HG02571 (cell line): ENCODE measurements at regions not wholly inside any gene's neighbourhood (a gene's known extent, or its start where the extent isn't known, plus 50 kb on each side); places are given as distances from the start of the nearest gene placed in this dataset.

ENCODE experiments used
- ATAC-seq: cut with Tn5 transposase; IDR thresholded peaks from one replicate; pipeline ENCODE4 v1.9.1; 2021; ENCODE audit warnings: mild to moderate bottlenecking, moderate library complexity; ENCODE audit not compliant: unreplicated experiment

DNA sequence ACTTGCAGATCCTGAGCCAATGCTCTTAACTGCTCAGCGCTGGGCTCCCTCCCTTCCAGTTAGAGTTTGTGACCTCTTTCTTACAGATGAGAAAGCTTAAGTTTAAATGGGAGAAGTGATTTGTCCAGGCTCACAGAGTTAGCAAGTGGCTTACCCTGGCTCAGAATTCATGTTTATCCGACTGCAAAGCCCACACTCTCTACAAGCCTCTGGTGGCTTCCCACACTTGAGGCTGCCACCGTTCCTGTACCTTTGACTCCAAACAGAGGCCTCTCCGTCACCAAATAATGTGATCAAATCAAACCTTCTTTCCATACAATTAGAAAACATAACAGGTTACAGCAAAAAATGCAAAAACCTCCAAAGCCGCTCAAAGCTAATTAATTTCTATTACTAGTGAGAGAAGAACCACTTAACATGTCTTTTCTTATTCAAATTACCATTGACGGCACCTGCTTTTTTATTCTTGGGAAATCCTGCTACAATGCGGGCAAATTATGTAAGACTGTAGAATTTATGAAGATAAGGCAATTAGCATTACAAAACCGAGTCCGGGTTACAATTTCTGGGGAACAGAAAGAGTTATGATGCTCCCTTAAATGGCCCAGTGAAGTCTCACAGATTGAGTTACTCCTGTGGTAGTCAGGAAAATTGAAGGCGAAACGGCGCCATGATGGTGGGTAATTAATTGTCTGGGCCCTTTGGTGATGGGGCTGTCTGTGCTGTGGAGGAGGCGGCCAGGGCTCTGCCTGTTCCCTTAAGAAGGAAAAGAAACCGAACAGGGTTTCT, 324.3 kb upstream of the POU3F1 start:
- no peak for ATAC-seq

DNA sequence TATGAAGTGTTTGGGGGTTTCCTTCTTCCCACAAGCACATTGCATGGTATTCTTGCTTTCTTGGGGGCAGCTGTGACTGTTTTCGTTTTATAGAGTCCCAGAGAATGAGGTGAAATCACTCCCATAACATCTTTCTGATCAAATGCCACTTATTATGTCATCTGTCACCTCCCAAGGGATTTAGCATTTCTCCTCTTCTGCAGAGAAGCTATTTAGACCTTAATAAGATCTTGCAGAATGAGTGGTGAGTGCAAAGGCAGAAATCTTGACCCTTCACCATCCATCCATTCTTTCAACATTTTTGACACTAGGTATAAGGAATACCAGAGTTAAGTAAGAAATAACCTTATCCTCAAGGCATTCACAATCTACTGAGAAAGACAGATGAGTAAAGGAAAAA, 318.6 kb upstream of the POU3F1 start:
- ATAC-seq = no peak

DNA sequence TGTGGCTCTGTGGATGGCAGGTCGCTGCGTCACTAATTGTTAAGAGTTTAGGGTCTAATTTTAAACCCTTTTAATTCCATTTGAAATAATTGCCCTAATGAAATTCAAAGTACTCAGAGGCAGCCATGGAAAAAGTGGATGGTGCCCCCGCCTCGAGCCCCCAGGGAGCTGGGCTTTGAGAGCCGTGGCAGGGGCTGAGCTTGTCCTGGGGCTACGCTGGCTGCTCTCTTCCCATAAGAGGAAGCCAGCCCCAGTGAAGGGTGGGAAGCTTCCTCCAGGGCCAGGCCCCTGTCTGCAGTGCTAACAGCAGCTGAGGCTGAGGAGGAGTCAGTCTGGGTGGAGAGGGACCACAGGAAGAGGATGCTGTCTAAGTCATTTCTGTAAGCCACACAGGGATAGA, 315.0 kb upstream of the POU3F1 start:
- ATAC-seq = no peak

DNA sequence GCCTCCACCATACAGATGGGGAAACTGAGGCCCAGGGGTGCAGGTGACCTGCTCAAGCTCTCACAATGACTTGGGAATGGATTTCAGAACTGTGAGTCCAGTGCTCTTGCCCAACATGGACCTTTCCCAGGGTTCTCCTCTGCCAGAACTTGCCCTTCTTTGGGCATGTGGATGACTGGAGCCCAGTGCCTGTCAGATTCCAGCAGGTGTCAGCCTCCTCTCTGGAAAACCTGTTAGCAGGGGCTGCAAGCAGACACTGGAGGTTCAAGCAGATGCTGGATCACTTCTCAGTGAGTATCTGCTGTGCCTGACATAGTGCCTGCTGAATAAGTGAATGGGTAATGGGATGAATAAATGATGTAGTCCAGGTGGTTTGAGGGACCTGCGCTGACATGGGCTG, 314.2 kb upstream of the POU3F1 start:
- no peak for ATAC-seq

DNA sequence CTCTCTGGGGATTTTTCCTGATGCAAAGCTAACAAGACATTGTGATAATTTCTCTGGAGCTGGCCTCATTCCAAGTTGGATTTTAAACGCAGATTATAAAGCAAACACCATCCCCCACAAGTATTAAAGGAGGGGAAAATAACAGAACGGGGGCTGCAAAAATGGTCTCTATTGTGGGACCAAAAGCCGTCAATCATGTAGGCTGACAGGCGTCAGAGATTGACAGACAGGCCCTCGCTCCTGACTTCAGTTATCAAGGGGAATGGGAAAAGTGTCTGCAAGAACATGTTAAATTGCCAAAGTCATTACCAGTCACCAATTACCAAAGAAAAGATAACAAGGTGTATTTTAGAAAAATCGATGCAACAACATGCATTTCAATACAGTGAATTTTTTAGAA, 307.4 kb upstream of the POU3F1 start:
- ATAC-seq = no peak

DNA sequence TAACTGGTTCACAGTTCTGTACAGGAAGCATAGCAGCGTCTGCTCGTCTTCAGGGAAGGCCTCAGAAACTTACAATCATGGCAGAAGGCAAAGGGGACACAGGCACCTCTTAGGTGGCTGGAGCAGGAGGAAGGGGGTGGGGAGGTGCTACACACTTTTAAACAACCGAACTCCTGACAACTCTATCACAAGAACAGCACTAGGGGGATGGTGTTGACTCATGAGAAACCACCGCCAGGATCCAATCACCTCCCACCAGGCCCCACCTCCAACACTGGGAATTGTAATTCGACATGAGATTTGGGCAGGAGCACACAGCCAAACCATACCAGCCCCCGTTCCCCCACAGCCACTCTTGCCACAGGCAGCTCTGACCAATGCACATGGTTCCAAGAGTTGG, 306.3 kb upstream of the POU3F1 start:
- ATAC-seq = no peak

DNA sequence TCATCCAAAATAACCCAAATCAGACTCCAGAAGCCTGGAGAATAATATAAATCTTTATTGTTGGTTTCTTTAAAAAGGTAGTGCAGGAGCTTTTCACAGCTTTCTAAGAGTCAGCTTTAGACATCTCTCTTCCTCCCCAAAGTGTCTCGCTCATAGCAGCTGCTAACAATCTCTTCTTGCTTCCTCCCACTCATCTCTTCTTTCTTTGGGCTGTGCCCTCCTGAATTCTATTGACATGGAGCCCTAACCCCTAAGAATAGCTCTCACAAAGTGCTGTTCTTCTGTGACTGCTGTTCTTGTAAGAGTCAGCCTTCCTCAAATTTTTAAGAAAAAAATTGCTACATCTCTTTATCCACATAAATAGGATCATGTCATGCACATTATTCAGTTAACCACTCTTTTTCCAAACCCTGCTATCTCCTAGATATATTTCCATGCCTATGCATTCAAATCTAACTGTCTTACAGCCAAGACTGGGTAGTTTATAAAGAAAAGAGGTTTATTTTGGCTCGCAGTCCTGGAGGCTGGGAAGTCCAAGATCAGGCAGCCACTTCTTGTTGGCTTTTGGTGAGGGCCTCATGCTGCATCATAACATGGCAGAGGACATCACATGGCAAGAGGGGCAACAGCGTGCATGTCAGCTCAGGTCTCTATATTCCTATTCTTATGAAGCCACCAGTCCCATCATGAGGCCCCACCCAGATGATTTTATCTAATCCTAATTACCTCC, 301.0 kb upstream of the POU3F1 start:
- no peak for ATAC-seq

DNA sequence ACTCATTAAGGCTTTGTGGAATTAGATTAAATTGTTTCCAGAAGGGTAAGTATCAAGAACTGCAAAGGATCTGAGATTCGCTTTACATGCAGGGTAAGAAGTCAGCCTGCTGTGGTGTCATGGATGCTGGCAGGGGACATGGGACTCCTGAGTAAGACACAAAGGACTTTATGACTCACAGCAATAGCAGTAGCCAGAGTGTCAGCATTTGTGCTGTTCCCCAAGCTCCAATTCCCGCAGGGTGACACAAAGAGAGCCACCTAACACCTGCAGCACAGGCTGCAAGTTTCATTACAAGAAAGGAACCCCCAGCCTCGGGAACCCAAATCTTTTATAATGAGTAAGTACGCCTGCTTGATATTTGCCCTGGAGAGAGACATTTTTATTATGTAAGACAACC, 298.1 kb upstream of the POU3F1 start:
- ATAC-seq = no peak

DNA sequence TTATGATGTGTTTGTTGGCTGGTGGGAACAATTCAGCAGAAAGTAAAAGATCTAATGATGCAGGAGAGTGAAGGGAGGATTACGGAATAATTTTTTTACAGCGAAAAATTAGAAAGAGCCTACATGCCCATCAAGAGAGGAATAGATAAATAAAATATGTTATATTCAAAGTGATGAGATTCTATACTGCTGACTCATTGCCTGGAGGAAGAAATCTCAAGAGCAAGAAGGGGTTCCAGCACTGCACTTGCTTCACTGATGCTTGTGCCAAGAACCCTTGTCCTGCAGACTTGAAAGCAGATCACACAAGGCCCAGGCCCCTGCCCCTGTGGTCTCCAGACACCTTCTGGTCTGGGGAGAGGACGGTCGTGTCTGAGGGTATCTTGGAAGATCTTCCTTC, 295.1 kb upstream of the POU3F1 start:
- no peak for ATAC-seq

DNA sequence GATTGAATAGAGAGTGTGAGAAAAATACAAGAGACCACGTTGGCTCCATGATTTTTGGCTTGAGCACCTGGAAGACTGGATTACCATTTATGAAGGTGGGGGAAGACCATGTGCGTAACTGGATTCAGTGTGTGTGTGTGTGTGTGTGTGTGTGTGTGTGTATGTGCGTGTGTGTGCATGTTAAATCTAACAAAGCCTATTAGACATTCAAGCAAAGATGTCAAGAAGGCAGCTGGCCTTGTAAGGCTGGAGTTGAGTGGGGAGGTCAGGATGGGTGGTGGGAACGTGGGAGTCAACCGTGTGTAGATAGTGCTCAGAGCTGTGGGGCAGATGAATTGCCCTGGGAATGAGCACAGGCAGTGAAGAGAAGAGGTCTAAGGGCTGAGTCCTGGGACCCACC, 293.8 kb upstream of the POU3F1 start:
- ATAC-seq = no peak

DNA sequence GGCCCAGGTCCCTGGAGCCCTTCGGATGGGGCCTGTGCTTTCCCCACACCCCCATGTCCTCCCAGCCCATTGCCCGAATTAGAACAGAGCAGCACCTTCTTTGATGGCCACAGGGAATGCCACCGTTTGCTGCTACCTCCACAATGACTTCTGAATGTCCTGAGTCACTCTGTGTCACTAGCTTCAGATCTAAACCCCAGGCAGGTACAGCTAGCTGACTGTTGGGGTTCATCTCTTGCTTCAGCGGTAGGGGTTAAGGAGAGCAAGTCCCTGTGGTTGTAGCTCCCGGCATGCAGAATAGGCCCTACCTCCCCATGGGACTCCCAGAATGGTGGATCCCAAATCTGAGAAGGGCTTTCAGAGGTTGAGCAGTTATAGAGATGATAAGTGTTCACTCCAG, 291.1 kb upstream of the POU3F1 start:
- ATAC-seq = no peak

DNA sequence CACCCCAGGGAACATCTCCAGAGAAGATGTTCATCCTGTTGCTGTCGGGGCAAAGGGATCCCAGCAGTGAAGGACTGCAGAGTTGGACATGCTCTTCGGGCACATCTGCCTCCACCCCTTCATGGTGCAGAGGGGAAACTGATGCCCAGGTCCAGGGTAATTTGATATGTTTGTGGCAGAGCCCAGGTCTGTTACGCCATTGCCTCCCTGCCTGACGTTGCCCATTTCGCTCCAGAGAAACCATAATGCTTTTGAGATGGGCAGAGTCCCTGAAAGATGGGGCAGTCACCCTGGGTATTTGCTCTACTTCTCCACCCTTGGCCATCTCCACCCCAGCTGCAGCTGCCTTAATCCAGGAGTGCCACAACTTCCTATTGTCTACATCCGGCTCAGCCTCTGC, 290.4 kb upstream of the POU3F1 start:
- ATAC-seq = no peak

DNA sequence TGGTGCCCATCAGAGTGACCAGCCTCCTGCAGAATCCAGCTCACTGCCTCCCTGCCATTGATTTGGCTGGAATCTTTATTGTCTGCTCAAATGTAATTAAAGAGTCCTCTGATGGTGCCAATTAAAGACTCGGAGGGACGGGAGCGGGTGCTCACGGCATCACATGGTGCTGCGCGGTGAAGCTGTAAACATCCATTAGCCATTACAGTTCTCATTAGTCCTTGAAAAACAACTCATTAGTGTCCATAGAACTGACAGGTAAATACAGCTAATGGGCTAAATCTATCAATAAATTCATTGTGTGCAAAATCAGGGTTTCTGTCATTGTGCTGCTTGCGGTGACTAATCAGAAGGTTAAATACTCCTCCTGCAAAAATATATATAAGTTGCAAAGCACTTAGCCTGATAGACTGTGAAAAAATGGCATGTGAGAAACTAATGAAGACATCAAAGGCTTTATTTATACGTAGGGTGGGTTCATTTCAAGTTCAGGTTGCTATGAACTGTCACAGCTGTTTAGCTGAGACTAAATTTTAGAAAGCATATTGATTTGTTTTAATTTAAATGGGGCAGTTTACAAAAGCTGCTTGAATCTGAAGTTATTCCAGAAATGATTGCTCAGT, 289.8 kb upstream of the POU3F1 start:
- no peak for ATAC-seq

DNA sequence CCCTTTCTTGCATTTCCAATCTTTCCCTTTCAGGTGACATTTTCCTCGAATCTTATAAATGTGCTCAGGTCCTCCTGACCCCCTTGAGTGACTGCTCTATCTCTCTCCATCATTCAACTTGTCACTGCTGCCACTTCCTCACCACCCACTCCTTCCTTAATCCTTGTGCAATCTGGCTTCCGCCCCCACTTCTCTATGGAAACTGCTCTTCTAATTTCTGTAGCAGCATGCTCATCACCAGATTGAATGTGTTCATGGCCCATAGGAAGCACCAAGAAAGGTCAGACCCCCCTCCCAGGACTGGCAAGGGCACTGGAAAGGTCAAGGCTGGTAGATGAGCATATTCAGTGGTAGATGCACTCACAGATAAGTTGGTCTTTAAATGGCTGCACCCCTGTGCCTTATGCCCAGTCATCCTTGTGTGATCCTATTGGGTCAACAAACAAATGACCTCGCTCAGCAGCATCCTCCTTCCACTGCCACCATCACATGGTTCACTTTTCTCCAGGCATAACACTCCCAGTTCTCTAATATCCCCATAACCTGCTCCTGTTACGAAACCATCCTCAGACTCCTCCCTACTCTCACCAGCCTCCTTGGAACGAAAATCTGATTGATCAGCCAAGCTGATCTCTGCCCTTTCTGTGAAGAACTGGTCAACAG, 288.5 kb upstream of the POU3F1 start:
- ATAC-seq = no peak

DNA sequence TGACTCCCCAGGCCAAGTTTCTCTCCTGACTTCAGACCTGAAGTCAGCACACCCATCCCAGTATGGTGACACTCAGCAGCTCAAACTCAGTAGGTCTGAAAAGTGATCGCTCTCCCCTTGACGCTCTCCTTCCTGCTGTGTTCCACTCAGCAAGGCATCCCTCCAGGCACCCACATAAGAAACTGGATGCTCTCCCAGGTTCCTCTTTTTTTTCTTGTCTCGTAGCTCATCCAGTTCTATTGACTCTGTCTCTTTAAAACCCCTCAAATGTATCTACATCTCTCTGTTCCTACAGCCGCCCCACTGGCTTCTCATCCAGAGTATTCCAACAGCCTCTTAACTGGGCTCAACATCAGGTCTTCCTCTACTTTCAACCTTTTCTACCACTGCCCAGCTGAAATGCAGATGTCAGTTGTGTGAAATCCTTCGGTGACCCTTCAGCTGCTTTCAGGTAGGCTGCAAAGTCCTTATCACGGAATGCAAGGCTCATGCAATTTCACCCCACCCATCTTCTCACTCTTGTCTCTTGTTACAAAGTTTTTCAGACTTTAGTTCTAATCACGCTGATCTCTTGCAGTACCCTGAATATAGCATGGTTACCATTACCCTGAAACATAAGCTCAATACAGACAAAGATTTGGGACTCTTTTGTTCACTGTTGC, 286.2 kb upstream of the POU3F1 start:
- no peak for ATAC-seq

DNA sequence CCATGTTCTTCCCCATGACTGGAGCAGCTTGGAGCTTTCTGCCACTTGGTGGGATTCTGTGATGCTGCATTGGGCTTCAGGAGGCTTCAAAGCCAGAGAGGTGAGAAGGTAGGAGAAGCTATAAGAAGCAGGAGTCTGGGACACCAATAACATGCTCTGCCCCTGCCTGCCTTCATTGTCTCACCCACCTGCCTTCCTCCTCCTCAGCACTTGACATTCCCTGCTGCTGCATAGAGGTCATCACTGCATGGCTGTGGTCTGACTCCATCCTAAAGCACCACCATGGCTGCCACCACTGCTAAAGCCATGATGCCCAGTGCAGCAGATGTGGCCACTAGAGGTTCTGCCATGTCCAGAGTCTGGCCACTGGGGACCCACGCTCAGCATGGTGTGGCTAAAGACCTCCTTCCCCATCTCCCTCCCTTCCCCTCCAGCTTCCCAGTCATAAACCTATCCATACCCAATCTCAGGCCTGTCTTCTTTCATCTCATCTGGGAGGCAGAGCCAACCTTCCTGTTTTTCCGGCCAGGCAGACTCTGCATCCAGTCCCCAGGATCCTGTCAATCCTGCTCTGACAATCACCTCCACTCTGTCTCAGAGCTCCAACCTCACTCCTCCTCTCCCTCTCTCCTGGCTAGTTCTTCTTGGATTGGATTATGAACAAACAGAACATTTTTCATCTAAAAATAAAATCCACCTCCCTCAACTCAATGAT, 285.1 kb upstream of the POU3F1 start:
- no peak for ATAC-seq

DNA sequence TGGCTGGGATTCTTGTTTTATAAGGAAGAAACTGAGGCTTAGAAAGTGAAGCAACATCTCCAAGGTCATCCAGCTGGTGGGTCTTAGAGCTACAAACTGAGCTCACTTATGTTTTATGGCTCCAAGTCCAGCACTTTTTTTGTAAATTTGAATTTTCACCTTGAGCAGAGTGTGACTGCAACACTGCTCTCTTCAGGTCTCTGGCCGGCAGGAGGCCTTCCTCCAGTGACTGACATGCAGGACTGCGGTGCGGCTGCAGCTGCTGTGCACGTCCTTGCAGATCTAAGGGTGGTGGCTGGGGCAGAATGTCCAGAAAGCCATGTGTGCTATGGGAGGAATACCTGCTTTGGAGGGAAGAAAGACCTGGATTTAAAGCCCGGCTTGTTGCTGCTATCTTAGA, 284.2 kb upstream of the POU3F1 start:
- ATAC-seq = no peak

DNA sequence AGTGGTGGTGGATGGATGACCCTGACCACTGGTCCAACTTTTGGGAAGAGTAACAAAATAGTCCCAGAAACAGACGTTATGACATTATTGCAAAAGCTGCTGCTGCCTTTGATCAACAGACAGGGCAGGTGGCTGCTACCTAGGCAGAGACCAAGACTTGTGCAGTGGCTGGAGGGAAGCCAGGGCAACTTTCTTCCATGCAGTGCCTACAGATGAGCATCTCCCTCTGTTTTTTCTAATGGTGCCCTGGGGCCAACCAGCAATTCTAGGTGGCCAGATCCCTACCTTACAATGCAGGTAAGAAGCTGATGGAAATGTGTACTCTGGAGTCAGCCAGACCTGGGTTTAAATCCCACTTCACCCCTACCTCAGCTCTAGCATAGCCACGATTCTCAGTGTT, 283.1 kb upstream of the POU3F1 start:
- ATAC-seq = no peak

DNA sequence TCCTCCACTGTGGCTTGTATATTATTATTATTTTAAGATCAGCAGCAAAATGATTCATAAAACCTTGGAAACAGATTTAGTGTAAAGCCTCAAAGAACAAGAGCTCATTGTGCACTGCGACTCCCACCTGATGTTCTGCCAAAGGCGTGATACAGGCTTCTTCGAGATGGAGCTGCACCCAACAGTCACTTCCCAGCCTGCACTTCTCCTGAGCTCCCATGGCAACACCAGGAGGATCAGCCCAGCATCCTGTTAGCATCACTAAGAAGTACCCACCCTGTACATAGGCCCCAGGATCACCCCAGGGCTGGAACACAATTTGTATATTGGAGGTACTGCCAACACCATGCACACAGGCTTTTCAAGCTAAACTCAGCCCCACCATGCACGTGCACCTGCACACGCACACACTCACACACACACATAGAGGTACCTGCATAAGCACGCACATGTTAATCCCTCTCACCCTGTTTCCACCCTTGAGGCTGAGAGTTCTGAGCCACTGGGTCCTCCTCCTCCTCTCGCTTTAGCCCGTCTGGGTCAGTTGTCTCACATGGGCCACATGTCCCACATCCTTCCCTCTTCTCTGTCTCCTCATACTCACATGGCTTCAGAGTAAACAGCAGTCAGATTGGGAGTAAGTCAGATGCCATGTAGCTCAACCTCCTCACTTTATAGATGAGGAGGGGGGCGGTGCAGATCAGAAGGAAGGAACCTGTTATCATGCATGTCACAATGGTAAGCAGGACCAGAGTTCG, 281.9 kb upstream of the POU3F1 start:
- no peak for ATAC-seq

DNA sequence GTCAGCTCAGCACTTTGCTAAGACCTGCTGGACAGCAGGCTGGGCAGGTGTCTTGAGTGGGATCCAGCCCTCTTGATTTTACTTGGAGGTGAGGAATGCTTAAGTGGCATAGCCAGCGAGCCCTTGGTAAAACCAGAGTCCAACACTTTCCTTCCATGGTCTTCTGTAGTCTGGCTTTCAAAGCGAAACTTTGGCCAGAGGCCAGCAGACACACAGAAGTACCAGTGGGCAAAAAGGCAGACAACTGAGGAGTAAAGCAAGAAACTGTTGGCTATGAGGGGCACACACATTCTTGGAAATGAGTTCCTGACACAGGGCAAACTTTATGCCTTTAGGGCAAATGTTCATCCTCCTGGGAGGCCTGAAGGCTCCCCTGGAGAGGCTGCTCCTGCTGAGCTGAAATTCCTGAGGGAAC, 281.0 kb upstream of the POU3F1 start:
- ATAC-seq = no peak
